ENCODE measurements at regions not wholly inside any gene's neighbourhood (a gene's known extent, or its start where the extent isn't known, plus 50 kb on each side); places are given as distances from the start of the nearest gene placed in this dataset.
A peak's percentile ranks its signal among the peaks of the same experiment; 100 is the strongest.

GRCh38 chr3:152944671-152945070 lies 109.7 kb downstream of the P2RY1 start:
- DNase-seq (ENCODE audit: low read depth): no peak
- no peak for TF ChIP-seq CTCF (conservative IDR thresholded peaks at IDR 0.05; ENCODE audit: low read depth, low read length)
- no peak overlapping the region for H3K4me3 ChIP-seq (ENCODE audit: low read depth, low read length)

GRCh38 chr3:152945556-152945955 lies 110.6 kb downstream of the P2RY1 start:
- DNase-seq (ENCODE audit: low read depth): no peak
- no peak for TF ChIP-seq CTCF (conservative IDR thresholded peaks at IDR 0.05; ENCODE audit: low read depth, low read length)
- H3K4me3 ChIP-seq (ENCODE audit: low read depth, low read length): no peak overlapping the region

- DNase-seq (ENCODE audit: low read depth): no peak
- H3K4me3 ChIP-seq (ENCODE audit: low read depth, low read length): no peak overlapping the region
- no peak for TF ChIP-seq CTCF (conservative IDR thresholded peaks at IDR 0.05; ENCODE audit: low read depth, low read length)
These were observed 122.6 kb downstream of the P2RY1 start for GRCh38 chr3:152957491-152957890.

GRCh38 chr3:152959307-152959706 lies 124.4 kb downstream of the P2RY1 start:
- H3K4me3 ChIP-seq (ENCODE audit: low read depth, low read length): no peak overlapping the region
- no peak for TF ChIP-seq CTCF (conservative IDR thresholded peaks at IDR 0.05; ENCODE audit: low read depth, low read length)
- no peak for DNase-seq (ENCODE audit: low read depth)

- no peak for TF ChIP-seq CTCF (conservative IDR thresholded peaks at IDR 0.05; ENCODE audit: low read depth, low read length)
- H3K4me3 ChIP-seq (ENCODE audit: low read depth, low read length): no peak overlapping the region
- DNase-seq (ENCODE audit: low read depth): peak; percentile 55
These were observed 125.8 kb downstream of the P2RY1 start for GRCh38 chr3:152960684-152961083.

- peak; percentile 55 for DNase-seq (ENCODE audit: low read depth)
- no peak overlapping the region for H3K4me3 ChIP-seq (ENCODE audit: low read depth, low read length)
- TF ChIP-seq CTCF (conservative IDR thresholded peaks at IDR 0.05; ENCODE audit: low read depth, low read length): peak; percentile 45
These were observed 126.4 kb downstream of the P2RY1 start for GRCh38 chr3:152961323-152961722.

- no peak overlapping the region for H3K4me3 ChIP-seq (ENCODE audit: low read depth, low read length)
- DNase-seq (ENCODE audit: low read depth): no peak
- TF ChIP-seq CTCF (conservative IDR thresholded peaks at IDR 0.05; ENCODE audit: low read depth, low read length): no peak
These were observed 130.1 kb downstream of the P2RY1 start for GRCh38 chr3:152964911-152965609.

Measured in choroid plexus epithelial cell (primary cell).